ENCODE measurements at regions not wholly inside any gene's neighbourhood (a gene's known extent, or its start where the extent isn't known, plus 50 kb on each side); places are given as distances from the start of the nearest gene placed in this dataset.

GRCh38 chr12:92340441-92341064, 194.9 kb upstream of the BTG1 start:
- no peak for DNase-seq

DNA sequence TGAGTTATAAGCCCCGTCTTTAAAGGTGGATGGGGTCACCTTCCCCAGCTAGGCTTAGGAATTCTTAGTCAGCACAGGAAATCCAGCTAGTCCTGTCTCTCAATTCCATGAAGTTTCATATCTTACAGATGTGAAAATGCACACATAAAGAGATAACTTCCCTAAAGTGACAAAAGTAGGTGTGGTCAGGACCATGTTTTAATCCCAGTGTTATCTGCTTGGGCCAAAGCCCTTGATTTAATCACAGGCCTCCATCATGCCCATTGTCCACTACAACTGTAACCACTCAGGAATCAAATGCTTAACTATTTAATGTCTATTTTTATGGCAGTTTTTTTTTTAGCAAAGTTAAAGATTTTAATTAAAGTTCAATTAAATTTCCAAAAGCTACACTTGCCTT, 194.4 kb upstream of the BTG1 start:
- no peak for DNase-seq

DNA sequence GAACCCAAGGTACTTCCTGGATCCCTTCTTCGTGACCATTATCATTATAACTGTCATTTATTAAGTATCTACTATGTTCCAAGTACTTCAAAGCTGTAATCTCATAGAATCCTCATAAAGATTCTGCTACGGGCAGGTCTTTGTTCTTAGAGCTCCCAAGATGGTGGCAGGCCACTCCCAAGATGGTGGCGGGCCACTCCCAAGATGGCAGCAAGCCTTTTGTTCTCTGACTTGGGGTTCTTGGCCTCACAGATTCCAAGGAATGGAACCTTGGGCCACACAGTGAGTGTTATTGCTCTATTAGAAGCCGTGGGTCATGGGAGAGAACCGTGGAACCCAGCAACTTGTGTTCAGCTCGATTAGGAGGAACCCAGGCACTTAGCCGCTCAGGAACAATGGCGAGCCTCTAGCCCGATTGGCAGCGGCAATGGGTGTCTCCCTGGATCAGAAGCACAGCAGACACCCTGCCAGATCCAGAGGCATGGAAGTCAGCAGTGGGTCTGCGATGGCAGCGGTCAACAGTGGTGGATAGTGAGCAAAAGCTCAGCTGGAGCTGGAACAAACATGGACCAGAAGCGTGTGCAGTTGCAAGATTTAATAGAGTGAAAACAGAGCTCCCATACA, 193.7 kb upstream of the BTG1 start:
- no peak for DNase-seq

DNA sequence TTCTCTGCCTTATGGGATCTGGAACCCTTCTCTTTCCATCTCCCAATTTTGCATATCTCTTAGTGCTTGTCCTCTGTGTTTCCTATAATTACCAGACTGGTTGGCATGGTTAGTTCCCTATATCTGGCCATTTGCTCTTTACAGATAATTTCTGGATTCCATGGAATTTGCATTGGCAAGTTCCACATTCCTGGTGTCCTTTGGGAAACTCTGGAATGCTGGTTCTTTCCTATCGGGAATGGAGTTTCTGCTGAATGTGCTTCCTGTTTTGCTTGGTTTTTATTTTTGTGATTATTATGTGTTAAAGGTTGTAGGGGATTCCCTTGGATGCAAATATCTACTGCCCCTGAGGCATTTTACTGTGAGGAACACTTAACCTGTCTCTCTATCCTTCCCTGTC, 193.0 kb upstream of the BTG1 start:
- no peak for DNase-seq

DNA sequence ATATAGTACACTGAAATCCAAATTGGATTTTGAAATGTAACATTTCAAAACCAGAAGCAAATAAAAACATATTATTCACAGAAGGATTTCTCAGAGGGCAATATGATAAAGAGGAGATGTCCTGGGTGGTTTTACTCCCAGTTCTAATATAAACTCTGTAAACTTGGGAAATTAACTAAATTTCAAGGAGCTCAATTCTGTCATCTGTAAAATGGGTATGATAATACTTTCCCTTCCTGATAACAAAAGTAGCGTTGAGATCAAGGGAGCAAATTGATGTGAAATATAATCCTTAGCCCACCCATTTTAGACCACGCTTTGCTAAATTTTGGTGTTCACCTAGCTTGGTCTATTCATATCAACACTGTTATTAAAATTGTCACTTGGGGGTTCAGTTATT, 192.5 kb upstream of the BTG1 start:
- no peak for DNase-seq

DNA sequence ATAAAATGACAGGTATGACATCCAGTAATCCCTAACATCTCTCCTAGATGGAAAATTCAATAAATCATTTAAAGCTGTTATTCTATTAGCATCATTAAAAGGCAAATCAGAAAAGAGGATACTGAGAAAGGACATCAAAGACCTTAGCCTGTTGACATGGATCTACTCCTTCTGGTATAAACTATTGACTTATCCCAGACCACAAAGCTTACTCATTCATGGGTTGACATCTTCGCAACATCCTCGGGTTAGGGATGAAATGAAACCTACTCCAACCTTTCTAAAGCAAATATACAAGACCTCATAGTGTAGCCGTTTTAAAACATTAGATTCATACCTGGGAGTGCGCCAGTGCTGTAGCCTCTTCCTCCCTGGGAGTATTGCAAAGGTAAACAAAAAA, 191.5 kb upstream of the BTG1 start:
- DNase-seq: no peak

GRCh38 chr12:92336641-92337040, 191.0 kb upstream of the BTG1 start:
- DNase-seq: no peak

DNA sequence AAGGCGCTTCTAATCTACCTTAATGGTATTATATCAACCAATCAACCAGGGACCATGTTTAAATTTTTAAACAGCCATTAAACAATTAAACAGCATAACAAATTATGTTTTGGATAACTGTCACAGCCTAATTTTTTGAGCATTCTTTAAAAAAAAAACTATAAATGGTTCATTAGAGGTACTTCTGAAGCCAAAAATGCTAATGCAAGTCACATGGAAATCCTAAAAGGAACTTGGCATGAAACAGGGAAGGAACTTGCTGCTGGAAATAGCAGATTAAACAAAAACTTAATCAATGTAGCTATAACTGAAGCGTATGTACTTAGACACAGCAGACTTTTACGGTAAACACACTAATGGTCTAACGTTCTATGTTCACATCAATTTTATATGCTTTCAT, 190.2 kb upstream of the BTG1 start:
- no peak for DNase-seq

DNA sequence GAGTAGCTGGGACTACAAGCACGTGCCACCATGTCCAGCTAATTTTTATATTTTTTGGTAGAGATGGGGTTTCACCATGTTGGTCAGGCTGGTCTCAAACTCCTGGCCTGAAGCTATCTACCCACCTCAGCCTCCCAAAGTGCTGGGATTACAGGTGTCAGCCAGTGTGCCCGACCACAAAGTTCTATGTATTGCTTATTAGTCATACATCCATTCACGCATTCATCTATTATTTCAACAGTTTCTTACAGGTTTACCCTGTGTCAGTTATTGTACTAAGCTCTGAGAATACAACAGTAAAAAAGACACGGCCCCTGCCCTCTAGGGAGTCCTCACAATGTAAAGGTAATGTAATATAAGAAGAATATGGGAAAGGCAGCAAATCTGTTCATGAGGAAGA, 188.9 kb upstream of the BTG1 start:
- DNase-seq: no peak

GRCh38 chr12:92332552-92332951, 186.9 kb upstream of the BTG1 start:
- no peak for DNase-seq

DNA sequence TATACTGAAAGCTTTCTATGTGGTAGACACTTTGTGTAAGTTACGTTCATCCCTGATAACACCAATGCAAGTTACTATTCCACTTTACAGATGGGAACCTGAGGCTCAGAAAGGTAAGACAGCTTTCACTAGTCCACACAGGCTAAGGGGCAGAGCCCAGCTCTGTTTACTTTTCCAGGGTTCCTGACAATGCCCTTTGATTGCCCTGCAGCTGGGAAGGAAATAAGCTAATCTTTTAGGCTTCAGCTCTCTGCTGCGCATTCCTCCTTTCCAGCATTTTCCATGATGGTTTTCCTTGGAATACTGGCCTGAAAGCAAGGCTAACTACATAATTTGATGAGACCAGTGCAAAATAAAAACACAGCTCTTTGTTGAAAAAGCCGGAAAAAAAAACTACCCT, 185.7 kb upstream of the BTG1 start:
- no peak for DNase-seq

DNA sequence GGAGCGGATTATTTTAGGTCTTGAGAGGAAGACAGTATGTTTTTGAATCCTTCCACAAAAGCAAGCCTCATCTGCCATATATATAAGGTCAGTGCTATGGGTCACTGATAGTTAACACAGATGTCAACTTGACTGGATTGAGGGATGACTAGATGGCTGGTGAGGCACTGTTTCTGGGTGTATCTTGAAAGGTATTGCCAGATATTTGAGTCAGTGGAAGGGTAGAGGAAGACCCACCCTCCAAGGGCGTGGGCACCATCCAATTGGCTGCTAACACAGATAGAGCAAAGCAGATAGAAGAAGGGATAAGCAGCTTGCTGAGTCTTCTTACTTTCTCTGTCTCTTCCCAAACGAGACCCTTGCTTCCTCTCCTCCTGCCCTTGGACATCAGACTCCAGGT, 185.0 kb upstream of the BTG1 start:
- DNase-seq: no peak

GRCh38 chr12:92326877-92327276, 181.2 kb upstream of the BTG1 start:
- DNase-seq: no peak

GRCh38 chr12:92324849-92325500, 179.3 kb upstream of the BTG1 start:
- no peak for DNase-seq

DNA sequence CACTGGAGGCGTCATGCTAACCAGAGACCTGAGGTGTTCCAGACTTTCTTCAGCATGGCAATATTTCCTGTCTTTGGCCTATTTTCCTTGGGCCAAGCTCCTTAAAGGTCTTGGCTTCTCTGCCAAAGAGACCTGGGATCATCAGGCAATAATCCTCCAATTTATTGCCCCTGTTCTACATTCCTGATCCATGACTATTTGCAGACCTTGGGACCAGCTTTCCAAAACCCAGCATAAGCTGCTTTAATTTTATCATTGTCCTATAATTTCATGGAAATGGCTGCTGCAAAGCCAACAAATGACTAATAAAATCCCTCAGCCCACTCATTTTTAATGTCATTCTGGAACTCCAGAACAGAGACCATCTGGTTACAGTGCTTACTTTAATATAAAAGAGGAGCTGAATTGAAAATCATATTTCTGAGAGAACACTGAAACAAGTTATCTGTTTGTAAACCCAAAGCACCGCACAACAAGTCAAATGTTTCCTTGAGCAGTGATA, 166.9 kb upstream of the BTG1 start:
- no peak for DNase-seq

DNA sequence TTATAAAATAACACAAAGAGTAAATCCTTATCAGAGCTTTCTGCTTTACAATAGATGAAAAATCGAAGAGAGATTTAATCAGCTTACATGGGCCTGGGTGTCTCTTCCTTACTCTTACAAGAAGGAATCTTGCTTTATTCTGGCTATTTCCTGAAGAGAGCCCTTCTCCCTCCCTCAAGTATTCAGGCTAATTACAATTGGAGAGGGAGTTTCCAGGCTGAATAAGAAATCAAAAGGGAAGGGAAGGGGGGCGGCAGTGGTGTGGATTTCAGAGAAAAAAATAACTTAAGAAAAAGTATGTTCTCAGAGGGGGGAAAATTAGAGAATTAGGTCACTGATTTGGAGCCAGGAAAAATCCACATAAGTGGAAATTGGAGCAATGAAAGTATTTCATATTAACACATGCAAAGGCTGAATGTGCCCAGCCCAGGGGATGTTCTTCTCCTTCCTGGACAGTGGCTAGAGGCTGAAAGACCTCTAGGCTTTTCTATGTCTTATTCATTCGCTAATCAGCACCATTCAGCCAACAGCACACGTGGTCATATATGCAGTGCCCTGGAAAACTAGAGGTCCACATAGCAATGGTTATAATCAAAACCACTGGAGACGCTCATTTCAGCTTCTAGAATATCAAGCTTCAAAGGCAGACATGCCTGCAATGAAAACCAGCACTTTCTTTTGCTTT, 158.9 kb upstream of the BTG1 start:
- DNase-seq: no peak

DNA sequence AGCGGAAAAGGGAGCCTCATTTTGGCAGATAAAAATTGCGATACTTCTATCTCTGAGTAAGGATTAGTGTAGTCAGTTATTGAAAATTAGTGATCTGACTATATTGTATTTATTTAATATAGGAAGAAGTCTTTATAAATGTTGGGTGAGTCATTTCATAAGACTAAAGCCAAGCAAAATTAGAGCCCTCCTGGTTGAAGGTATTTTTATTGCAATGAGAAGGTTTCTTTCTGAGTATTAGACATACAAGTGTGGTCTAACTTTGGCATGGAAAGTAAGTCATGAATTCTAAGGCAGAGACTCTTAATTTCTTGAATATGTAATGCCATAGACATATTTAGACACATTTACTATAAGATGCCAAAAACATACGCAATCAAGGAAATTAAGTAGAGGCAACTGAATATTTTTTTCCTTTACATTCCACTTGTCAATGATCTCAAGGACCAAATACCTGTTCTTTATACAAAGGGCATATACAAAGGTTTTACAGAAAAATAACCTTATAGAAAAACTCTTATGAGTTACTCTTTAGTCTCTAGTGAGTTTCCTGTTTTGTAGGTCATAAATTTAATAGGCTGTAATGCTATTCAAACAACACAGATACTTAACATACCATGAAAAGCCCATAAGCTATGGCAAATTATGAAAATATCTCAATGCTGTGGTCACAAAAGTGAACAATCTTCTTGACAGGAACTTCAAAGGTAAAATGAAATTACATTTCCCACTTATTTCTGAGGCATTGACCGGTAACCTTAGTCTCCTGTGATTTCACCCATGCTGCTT, 156.6 kb upstream of the BTG1 start:
- DNase-seq: no peak

DNA sequence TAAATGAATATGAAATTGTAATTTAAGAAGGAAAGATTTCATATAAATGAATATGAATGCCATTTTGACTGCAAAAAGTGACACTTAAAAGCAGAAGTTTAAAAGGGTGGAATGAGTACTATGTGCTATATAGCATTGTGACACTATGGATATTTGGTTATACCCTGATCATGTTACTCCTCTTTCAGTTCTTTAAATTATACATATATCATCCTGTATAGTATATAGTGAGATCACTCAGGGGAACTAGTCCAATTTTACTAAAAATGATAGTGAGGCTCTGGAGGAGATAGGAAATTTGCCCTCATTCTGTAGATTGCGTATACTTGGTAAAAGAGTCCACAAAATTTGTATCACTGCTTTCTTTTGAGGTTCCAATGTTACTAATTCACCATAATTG, 155.7 kb upstream of the BTG1 start:
- DNase-seq: no peak

- DNase-seq: no peak
Observed at GRCh38 chr12:92300777-92301176, 155.1 kb upstream of the BTG1 start.

- DNase-seq: no peak
Observed at GRCh38 chr12:92299744-92300143, 154.1 kb upstream of the BTG1 start.

DNA sequence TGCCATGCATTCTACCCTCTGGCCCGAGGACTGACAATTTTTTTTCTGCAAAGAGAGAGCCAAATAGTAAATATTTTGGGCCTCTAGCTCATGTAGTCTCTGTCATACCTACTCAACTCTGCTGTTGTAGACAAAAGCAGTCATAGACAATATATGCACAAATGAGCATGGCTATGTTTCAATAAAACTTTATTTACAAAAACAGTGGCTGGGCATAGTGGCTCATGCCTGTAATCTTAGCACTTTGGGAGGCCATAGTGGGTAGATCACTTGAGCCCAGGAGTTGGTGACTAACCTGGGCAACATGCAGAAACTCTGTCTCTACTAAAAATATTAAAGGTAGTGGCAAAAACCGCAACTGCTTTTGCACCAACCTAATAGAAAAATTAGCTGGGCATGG, 153.7 kb upstream of the BTG1 start:
- DNase-seq: no peak

DNA sequence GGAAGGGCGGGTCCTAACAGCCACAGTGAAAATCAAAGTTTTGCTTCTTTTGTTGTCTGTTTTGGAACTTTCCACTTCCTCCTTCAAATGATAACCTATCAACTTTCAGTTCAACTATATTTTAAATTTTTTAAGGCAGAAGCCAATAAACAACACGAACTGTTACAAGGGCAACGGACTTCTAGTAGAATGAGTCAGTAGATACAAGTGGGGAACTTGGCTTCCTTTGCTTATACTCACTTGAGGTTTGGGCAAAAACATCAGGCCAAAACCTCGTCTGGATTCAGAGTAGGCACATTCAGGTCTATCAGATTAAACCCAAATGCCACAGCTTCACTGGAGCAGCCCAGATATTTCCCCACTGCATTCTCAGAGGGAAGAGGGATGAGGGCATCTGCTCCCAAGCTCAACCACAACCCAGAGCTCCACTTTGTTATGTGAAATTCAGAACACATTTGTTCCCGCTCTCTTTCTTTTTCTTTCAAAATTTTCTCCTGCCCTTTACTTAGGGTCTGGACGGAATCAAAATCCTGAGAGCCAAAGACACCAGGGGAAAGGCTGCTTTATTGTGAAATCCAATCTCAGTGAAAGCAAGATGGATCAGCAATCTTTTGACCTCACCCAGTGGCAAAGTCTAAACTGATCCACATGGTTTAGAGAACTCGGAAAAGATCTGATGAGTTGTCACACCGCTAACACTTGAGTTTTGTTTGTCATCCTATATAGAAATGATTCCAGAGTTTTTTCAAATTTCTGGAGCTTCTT, 152.5 kb upstream of the BTG1 start:
- DNase-seq: no peak
